CD4-positive, alpha-beta T cell (primary cell): ENCODE measurements at regions not wholly inside any gene's neighbourhood (a gene's known extent, or its start where the extent isn't known, plus 50 kb on each side); places are given as distances from the start of the nearest gene placed in this dataset.

Experiments
- ATAC-seq: fragments of 200-7000 bp; cut with Tn5 transposase; one replicate; pipeline ENCODE4 v1.10.0; 2022; ENCODE audit warnings: mild to moderate bottlenecking; ENCODE audit not compliant: poor library complexity
- CTCF ChIA-PET: fragments of 350-600 bp; sonication (Branson Sonifier 250); formaldehyde crosslinking; loops from one replicate; lab custom pipeline; 2021; ENCODE audit warnings: antibody characterized with exemption, inconsistent platforms; lab: Charles Lee
- POLR2A ChIA-PET: fragments of 350-600 bp; sonication (Branson Sonifier 250); formaldehyde crosslinking; loops from one replicate; lab custom pipeline; 2021; ENCODE audit warnings: antibody characterized with exemption, inconsistent platforms; lab: Charles Lee
- DNase-seq, 14 experiments: peaks; one replicate each; pipeline ENCODE4 v3.0.0-alpha.2; 2013 to 2020; ENCODE audit warnings: mixed read lengths in 2 of 14
- H3K27ac ChIP-seq, 2 donors: one replicate each; pipeline versions ENCODE4 v1.5.1 to v1.7.0; 2013; ENCODE audit warnings: low read length in 2 of 2, low read depth in 1 of 2, mild to moderate bottlenecking in 1 of 2
- H3K27me3 ChIP-seq, 2 experiments: 1 replicate in 1 of 2; 2 replicates in 1 of 2; pipeline versions ENCODE4 v1.6.1 to v1.7.0; 2013; ENCODE audit warnings: low read length in 2 of 2, control low read depth in 1 of 2, mild to moderate bottlenecking in 1 of 2, moderate library complexity in 1 of 2; ENCODE audit not compliant: insufficient read depth in 2 of 2, control insufficient read depth in 1 of 2
- H3K36me3 ChIP-seq: one replicate; pipeline ENCODE4 v1.6.1; 2013; ENCODE audit warnings: low read length, control low read depth; ENCODE audit not compliant: insufficient read depth
- H3K4me1 ChIP-seq: one replicate; pipeline ENCODE4 v1.6.1; 2013; ENCODE audit warnings: low read length, control low read depth; ENCODE audit not compliant: insufficient read depth
- H3K4me3 ChIP-seq: one replicate; pipeline ENCODE4 v1.5.1; 2013; ENCODE audit warnings: mild to moderate bottlenecking, low read length, moderate library complexity
- H3K9me3 ChIP-seq, 2 experiments: 1 replicate in 1 of 2; 2 replicates in 1 of 2; pipeline versions ENCODE4 v1.6.1 to v1.7.0; 2013; ENCODE audit warnings: low read length in 2 of 2, mild to moderate bottlenecking in 2 of 2, control low read depth in 1 of 2, moderate library complexity in 1 of 2; ENCODE audit not compliant: control insufficient read depth in 1 of 2, insufficient read depth in 1 of 2
- H3K27ac Mint-ChIP-seq: one replicate; pipeline ENCODE4 v1.8.0; 2020; ENCODE audit warnings: mixed read lengths
- H3K27me3 Mint-ChIP-seq: one replicate; pipeline ENCODE4 v1.8.0; 2021; ENCODE audit warnings: mixed read lengths
- H3K36me3 Mint-ChIP-seq: one replicate; pipeline ENCODE4 v1.8.0; 2021; ENCODE audit warnings: low read depth, mixed read lengths
- H3K4me1 Mint-ChIP-seq: one replicate; pipeline ENCODE4 v1.8.0; 2021; ENCODE audit warnings: low read depth, mixed read lengths
- H3K4me3 Mint-ChIP-seq: one replicate; pipeline ENCODE4 v1.8.0; 2020; ENCODE audit warnings: mild to moderate bottlenecking, mixed read lengths
- H3K9me3 Mint-ChIP-seq: one replicate; pipeline ENCODE4 v1.8.0; 2020; ENCODE audit warnings: mixed read lengths
- CTCF ChIP-seq: fragments of 200-600 bp; IDR thresholded peaks from one replicate; pipeline ENCODE4 v1.8.0; 2022; ENCODE audit warnings: antibody characterized with exemption, mild to moderate bottlenecking
- intact Hi-C, 2 experiments: fragments of 100-400 bp; cut with DNase I in 1 of 2; cut with micrococcal nuclease in 1 of 2; formaldehyde crosslinking; loops; one replicate each; pipeline versions ENCODE4 v1.15.1 to v1.9.0; 2023 to 2025; cut with DNase I, micrococcal nuclease

- no peaks in the 10 kb centered on the region for H3K4me1 Mint-ChIP-seq
Measured at GRCh38 chr10:107577221-107577620, 412.7 kb upstream of the SORCS1 start.

DNA sequence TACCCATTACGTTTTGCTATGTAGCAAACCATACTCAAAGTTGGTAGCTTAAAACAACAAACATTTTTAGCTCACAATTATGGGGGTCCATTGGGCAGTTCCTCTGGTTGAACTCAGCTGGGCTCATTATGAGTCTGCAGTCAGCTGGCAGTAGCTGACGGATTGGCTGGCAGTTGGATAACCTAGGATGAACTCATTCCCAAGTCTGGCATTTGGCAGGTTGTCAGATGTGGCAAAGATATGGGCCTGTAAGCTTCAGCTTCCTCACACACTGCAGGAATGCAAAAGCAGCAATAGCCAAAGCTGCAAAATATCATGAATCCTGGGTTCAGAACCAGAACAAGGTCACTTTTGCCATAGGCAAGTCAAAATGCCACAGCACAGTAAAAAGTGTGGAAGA, 412.2 kb upstream of the SORCS1 start:
- TF ChIP-seq CTCF: no peak
- no peak for DNase-seq
- CTCF ChIA-PET: no interaction called here
- no peaks in the 10 kb centered on the region for H3K27me3 ChIP-seq
- POLR2A ChIA-PET: no interaction called here
- Mint-ChIP-seq H3K9me3 (peaks cover 6% of the 10 kb centered on the region), H3K27me3 (no peaks in the 10 kb centered on the region), H3K36me3 (no peaks in the 10 kb centered on the region), H3K4me3 (no peak overlapping the region), H3K27ac (no peak overlapping the region), H3K4me1 (no peaks in the 10 kb centered on the region)
- no peaks in the 10 kb centered on the region for H3K4me1 ChIP-seq
- H3K4me3 ChIP-seq: no peak overlapping the region
- H3K27ac ChIP-seq: no peak overlapping the region
- no peak for ATAC-seq
- no peaks in the 10 kb centered on the region for H3K9me3 ChIP-seq
- intact Hi-C loops: no loop called here
- H3K36me3 ChIP-seq: no peaks in the 10 kb centered on the region

More at GRCh38 chr10:107577221-107577620, 412.7 kb upstream of the SORCS1 start:
- no peak overlapping the region for H3K4me3 Mint-ChIP-seq
- DNase-seq: no peak
- no peak for TF ChIP-seq CTCF
- Histone ChIP-seq H3K36me3 (no peaks in the 10 kb centered on the region), H3K27ac (no peak overlapping the region), H3K27me3 (no peaks in the 10 kb centered on the region), H3K4me3 (no peak overlapping the region), H3K4me1 (no peaks in the 10 kb centered on the region), H3K9me3 (no peaks in the 10 kb centered on the region)
- no peaks in the 10 kb centered on the region for H3K36me3 Mint-ChIP-seq
- POLR2A ChIA-PET: no interaction called here
- H3K9me3 Mint-ChIP-seq: peaks cover 6% of the 10 kb centered on the region
- CTCF ChIA-PET: no interaction called here
- H3K27ac Mint-ChIP-seq: no peak overlapping the region
- intact Hi-C loops: no loop called here
- no peaks in the 10 kb centered on the region for H3K27me3 Mint-ChIP-seq
- ATAC-seq: no peak

GRCh38 chr10:107565014-107565413, 400.5 kb upstream of the SORCS1 start:
- H3K4me3 ChIP-seq: no peak overlapping the region
- no peaks in the 10 kb centered on the region for H3K36me3 Mint-ChIP-seq
- ATAC-seq (no peak), DNase-seq (no peak)
- H3K27ac Mint-ChIP-seq: no peak overlapping the region
- ChIA-PET POLR2A (no interaction called here), CTCF (no interaction called here)
- no peak overlapping the region for H3K27ac ChIP-seq
- TF ChIP-seq CTCF: no peak
- no peak overlapping the region for H3K4me3 Mint-ChIP-seq
- no peaks in the 10 kb centered on the region for H3K27me3 ChIP-seq
- H3K4me1 Mint-ChIP-seq: no peaks in the 10 kb centered on the region
- intact Hi-C loops: no loop called here
- peaks cover 20% of the 10 kb centered on the region for H3K9me3 Mint-ChIP-seq
- H3K27me3 Mint-ChIP-seq: no peaks in the 10 kb centered on the region
- H3K36me3 ChIP-seq: no peaks in the 10 kb centered on the region
- H3K4me1 ChIP-seq: no peaks in the 10 kb centered on the region
- H3K9me3 ChIP-seq: peaks cover 6 to 8% of the 10 kb centered on the region in 2 experiments
